Ishikawa (cell line): ENCODE measurements at regions not wholly inside any gene's neighbourhood (a gene's known extent, or its start where the extent isn't known, plus 50 kb on each side); places are given as distances from the start of the nearest gene placed in this dataset.

ENCODE experiments used
- EP300 ChIP-seq: IDR thresholded peaks from 2 replicates; pipeline ENCODE4 v1.6.1; 2012; ENCODE audit warnings: borderline replicate concordance
- TCF12 ChIP-seq: IDR thresholded peaks from 2 replicates; pipeline ENCODE4 v1.6.1; 2012; ENCODE audit warnings: low read depth

GRCh38 chr11:31936312-31936711 is 125.2 kb upstream of the PAX6 start:
- TF ChIP-seq EP300 (no peak), TCF12 (no peak)
